Colonic mucosa (tissue), 4 donors: ENCODE measurements at regions not wholly inside any gene's neighbourhood (a gene's known extent, or its start where the extent isn't known, plus 50 kb on each side); places are given as distances from the start of the nearest gene placed in this dataset.

Experiments used
- DNase-seq: peaks from one replicate; pipeline ENCODE4 v3.0.0-alpha.2; 2020
- H3K27ac ChIP-seq: fragments of 200-600 bp; one replicate; pipeline ENCODE4 v1.8.0; 2021
- H3K27me3 ChIP-seq: fragments of 200-600 bp; one replicate; pipeline ENCODE4 v1.8.0; 2021
- H3K36me3 ChIP-seq: fragments of 200-600 bp; one replicate; pipeline ENCODE4 v1.8.0; 2021
- H3K4me1 ChIP-seq: fragments of 200-600 bp; one replicate; pipeline ENCODE4 v1.8.0; 2021; ENCODE audit warnings: mild to moderate bottlenecking
- H3K4me3 ChIP-seq: fragments of 200-600 bp; one replicate; pipeline ENCODE4 v1.8.0; 2021
- H3K9ac ChIP-seq, 2 donors: one replicate each; pipeline ENCODE4 v1.7.0; 2013; ENCODE audit warnings: control low read depth in 2 of 2, low read depth in 2 of 2, low read length in 2 of 2
- H3K9me3 ChIP-seq: fragments of 200-600 bp; one replicate; pipeline ENCODE4 v1.8.0; 2021
- CTCF ChIP-seq: fragments of 200-600 bp; IDR thresholded peaks from one replicate; pipeline ENCODE4 v1.8.0; 2022; ENCODE audit warnings: antibody characterized with exemption, mild to moderate bottlenecking
- intact Hi-C: fragments of 100-400 bp; cut with DNase I; formaldehyde crosslinking; loops from one replicate; pipeline ENCODE4 v1.14.1; 2022
- donor health status: healthy.
- donor health status: DM: no; HTN: no; CAD: no.
- donor health status: DM: no; HTN: no; CAD: no.

GRCh38 chr9:135363596-135363995 is 116.0 kb upstream of the PPP1R26 start:
- no peaks in the 10 kb centered on the region for H3K36me3 ChIP-seq
- DNase-seq = no peak
- no peak overlapping the region for H3K27ac ChIP-seq
- no peak for TF ChIP-seq CTCF
- no peaks in the 10 kb centered on the region for H3K27me3 ChIP-seq
- no peaks in the 10 kb centered on the region for H3K4me1 ChIP-seq
- intact Hi-C loops = no loop called here
- H3K9ac ChIP-seq = no peak overlapping the region
- no peaks in the 10 kb centered on the region for H3K9me3 ChIP-seq
- H3K4me3 ChIP-seq = no peak overlapping the region

- intact Hi-C loops = no loop called here
- H3K9me3 ChIP-seq = no peaks in the 10 kb centered on the region
- no peaks in the 10 kb centered on the region for H3K27me3 ChIP-seq
- H3K9ac ChIP-seq = no peak overlapping the region
- no peak overlapping the region for H3K27ac ChIP-seq
- H3K36me3 ChIP-seq = no peaks in the 10 kb centered on the region
- no peaks in the 10 kb centered on the region for H3K4me1 ChIP-seq
- no peak for TF ChIP-seq CTCF
- no peak overlapping the region for H3K4me3 ChIP-seq
- no peak for DNase-seq
These were observed 114.4 kb upstream of the PPP1R26 start for GRCh38 chr9:135365013-135365768.

- H3K36me3 ChIP-seq = no peaks in the 10 kb centered on the region
- no peaks in the 10 kb centered on the region for H3K4me1 ChIP-seq
- no peaks in the 10 kb centered on the region for H3K27me3 ChIP-seq
- no peak for TF ChIP-seq CTCF
- no peak overlapping the region for H3K9ac ChIP-seq
- DNase-seq = no peak
- intact Hi-C loops = no loop called here
- no peak overlapping the region for H3K4me3 ChIP-seq
- no peak overlapping the region for H3K27ac ChIP-seq
- no peaks in the 10 kb centered on the region for H3K9me3 ChIP-seq
These were observed 113.5 kb upstream of the PPP1R26 start for GRCh38 chr9:135366104-135366503.

GRCh38 chr9:135369412-135369990 is 110.1 kb upstream of the PPP1R26 start:
- H3K4me1 ChIP-seq = no peaks in the 10 kb centered on the region
- no peak overlapping the region for H3K4me3 ChIP-seq
- no peak overlapping the region for H3K27ac ChIP-seq
- no peaks in the 10 kb centered on the region for H3K36me3 ChIP-seq
- H3K9ac ChIP-seq = no peak overlapping the region
- DNase-seq = no peak
- no peak for TF ChIP-seq CTCF
- H3K9me3 ChIP-seq = no peaks in the 10 kb centered on the region
- no peaks in the 10 kb centered on the region for H3K27me3 ChIP-seq
- intact Hi-C loops = no loop called here

GRCh38 chr9:135370411-135371375 is 108.9 kb upstream of the PPP1R26 start:
- Histone ChIP-seq H3K4me3 (no peak overlapping the region), H3K9ac (no peak overlapping the region), H3K9me3 (no peaks in the 10 kb centered on the region), H3K4me1 (no peaks in the 10 kb centered on the region), H3K27me3 (no peaks in the 10 kb centered on the region), H3K27ac (no peak overlapping the region), H3K36me3 (no peaks in the 10 kb centered on the region)
- intact Hi-C loops = no loop called here
- DNase-seq = no peak
- TF ChIP-seq CTCF = no peak
